ENCODE measurements at regions not wholly inside any gene's neighbourhood (a gene's known extent, or its start where the extent isn't known, plus 50 kb on each side); places are given as distances from the start of the nearest gene placed in this dataset.

- Histone ChIP-seq H3K27me3 (ENCODE audit: control insufficient read depth, insufficient read depth, low read length) (peaks cover 5% of the 10 kb centered on the region), H3K4me3 (ENCODE audit: low read depth, low read length) (no peak overlapping the region), H3K36me3 (ENCODE audit: control insufficient read depth, insufficient read depth, low read length) (no peaks in the 10 kb centered on the region)
- DNase-seq (ENCODE audit: low read depth): no peak
- no peak for TF ChIP-seq CTCF (IDR thresholded peaks at IDR 0.05; ENCODE audit: insufficient read depth, low read length, poor library complexity, severe bottlenecking)
These were observed 95.4 kb upstream of the CLDN14 start for GRCh38 chr21:36575306-36575705.

GRCh38 chr21:36576441-36576840 is 96.5 kb upstream of the CLDN14 start:
- TF ChIP-seq CTCF (IDR thresholded peaks at IDR 0.05; ENCODE audit: insufficient read depth, low read length, poor library complexity, severe bottlenecking): no peak
- H3K27me3 ChIP-seq (ENCODE audit: control insufficient read depth, insufficient read depth, low read length): peaks cover 5% of the 10 kb centered on the region
- DNase-seq (ENCODE audit: low read depth): no peak
- H3K36me3 ChIP-seq (ENCODE audit: control insufficient read depth, insufficient read depth, low read length): no peaks in the 10 kb centered on the region
- H3K4me3 ChIP-seq (ENCODE audit: low read depth, low read length): no peak overlapping the region

GRCh38 chr21:36579898-36580297 is 100.0 kb upstream of the CLDN14 start:
- DNase-seq (ENCODE audit: low read depth): no peak
- Histone ChIP-seq H3K4me3 (ENCODE audit: low read depth, low read length) (no peak overlapping the region), H3K27me3 (ENCODE audit: control insufficient read depth, insufficient read depth, low read length) (no peaks in the 10 kb centered on the region), H3K36me3 (ENCODE audit: control insufficient read depth, insufficient read depth, low read length) (no peaks in the 10 kb centered on the region)
- no peak for TF ChIP-seq CTCF (IDR thresholded peaks at IDR 0.05; ENCODE audit: insufficient read depth, low read length, poor library complexity, severe bottlenecking)

- H3K27me3 ChIP-seq (ENCODE audit: control insufficient read depth, insufficient read depth, low read length): no peaks in the 10 kb centered on the region
- no peak for TF ChIP-seq CTCF (IDR thresholded peaks at IDR 0.05; ENCODE audit: insufficient read depth, low read length, poor library complexity, severe bottlenecking)
- no peaks in the 10 kb centered on the region for H3K36me3 ChIP-seq (ENCODE audit: control insufficient read depth, insufficient read depth, low read length)
- DNase-seq (ENCODE audit: low read depth): no peak
- H3K4me3 ChIP-seq (ENCODE audit: low read depth, low read length): no peak overlapping the region
These were observed 102.3 kb upstream of the CLDN14 start for GRCh38 chr21:36582271-36582670.

GRCh38 chr21:36583591-36583990 is 103.7 kb upstream of the CLDN14 start:
- no peaks in the 10 kb centered on the region for H3K27me3 ChIP-seq (ENCODE audit: control insufficient read depth, insufficient read depth, low read length)
- H3K36me3 ChIP-seq (ENCODE audit: control insufficient read depth, insufficient read depth, low read length): no peaks in the 10 kb centered on the region
- no peak for DNase-seq (ENCODE audit: low read depth)
- TF ChIP-seq CTCF (IDR thresholded peaks at IDR 0.05; ENCODE audit: insufficient read depth, low read length, poor library complexity, severe bottlenecking): no peak
- H3K4me3 ChIP-seq (ENCODE audit: low read depth, low read length): no peak overlapping the region

Data from kidney epithelial cell (primary cell).